ENCODE measurements at regions not wholly inside any gene's neighbourhood (a gene's known extent, or its start where the extent isn't known, plus 50 kb on each side); places are given as distances from the start of the nearest gene placed in this dataset.
"Not testable (repeated sequence)": the region's sequence is repeated elsewhere in the genome, so short reads cannot be mapped to it uniquely, and the experiment has no call there.

DNA sequence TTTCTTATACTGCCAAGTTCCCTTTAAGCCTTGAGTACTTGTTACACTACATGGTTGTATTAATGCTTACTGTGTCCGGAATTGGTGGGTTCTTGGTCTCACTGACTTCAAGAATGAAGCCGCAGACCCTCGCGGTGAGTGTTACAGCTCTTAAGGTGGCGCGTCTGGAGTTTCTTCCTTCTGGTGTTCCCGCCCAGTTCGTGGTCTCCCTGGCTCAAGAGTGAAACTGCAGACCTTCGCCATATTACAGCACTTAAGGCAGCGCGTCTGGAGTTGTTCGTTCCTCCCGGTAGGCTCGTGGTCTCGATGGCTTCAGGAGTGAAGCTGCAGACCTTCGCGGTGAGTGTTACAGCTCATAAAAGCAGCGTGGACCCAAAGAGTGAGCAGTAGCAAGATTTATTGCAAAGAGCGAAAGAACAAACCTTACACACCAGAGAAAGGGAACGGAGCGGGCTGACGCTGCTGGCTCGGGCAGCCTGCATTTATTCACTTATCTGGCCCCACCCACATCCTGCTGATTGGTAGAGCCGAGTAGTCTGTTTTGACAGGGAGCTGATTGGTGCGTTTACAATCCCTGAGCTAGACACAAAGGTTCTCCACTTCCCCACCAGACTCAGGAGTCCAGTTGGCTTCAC, 1171.3 kb upstream of the B3GALT2 start:
- DNase-seq, result not testable (repeated sequence)

DNA sequence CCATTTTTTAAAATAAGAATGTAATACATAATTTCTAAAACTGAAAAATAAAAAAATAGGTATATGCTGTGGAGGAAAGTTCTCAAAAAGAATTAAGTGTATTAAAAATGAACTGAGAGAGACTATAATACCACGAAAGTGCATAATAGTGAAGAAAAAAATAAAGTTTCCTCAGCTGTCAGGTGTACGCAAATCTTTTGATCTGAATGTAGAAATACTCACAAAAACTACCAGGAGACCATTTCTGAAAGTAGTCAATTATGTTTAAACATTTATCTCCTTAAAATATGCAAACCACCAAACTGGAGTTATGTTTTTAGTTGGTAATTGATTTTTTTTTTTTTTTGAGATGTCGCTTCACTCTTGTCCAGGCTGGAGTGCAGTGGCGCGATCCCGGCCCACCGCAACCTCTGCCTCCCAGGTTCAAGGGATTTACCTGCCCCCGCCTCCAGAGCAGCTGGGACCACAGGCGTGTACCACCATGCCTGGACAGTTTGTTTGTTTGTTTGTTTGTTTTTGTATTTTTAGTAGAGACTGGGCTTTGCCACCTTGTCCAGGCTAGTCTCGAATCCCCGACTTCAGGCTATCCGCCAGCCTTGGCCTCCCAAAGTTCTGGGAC, 1169.2 kb upstream of the B3GALT2 start:
- no peak for DNase-seq

- no peak for DNase-seq
These were observed 1166.7 kb upstream of the B3GALT2 start for GRCh38 chr1:194353121-194353520.

GRCh38 chr1:194347200-194347599, 1160.8 kb upstream of the B3GALT2 start:
- DNase-seq, result peak; percentile 46

DNA sequence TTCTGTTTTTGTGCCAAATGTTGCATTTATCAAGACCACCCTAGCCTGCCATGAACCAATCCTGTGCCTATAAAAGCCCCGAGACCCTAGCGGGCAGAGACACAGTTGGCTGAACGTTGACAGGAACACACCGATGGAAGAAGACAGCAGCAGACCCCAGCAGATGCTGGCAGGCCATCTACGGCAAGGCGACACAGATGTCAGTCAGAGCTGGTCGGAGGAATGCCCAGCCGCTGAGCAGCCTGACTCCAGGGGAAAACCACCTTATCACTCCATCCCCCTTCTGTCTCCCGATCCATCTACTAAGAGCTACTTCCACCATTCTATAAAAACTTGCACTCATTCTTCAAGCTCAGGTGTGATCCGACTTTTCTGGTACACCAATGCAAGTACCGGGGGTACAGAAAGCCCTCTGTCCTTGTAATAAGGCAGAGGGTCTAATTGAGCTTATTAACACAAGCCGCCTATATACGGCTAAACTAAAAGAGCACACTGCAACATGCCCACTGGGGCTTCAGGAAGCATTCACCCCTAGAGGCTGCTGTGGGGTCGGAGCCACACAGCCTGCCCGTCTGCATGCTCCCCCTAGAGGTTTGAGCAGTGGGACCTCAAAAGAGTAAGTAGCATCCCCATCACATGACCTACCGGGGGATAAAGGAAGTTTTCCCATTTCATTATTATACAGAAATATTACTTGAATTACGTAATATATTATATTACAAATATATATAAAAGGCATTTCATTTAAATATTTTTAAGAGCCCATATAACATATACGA, 1156.3 kb upstream of the B3GALT2 start:
- DNase-seq, result no peak

GRCh38 chr1:194341587-194341986, 1155.2 kb upstream of the B3GALT2 start:
- DNase-seq, result no peak

DNA sequence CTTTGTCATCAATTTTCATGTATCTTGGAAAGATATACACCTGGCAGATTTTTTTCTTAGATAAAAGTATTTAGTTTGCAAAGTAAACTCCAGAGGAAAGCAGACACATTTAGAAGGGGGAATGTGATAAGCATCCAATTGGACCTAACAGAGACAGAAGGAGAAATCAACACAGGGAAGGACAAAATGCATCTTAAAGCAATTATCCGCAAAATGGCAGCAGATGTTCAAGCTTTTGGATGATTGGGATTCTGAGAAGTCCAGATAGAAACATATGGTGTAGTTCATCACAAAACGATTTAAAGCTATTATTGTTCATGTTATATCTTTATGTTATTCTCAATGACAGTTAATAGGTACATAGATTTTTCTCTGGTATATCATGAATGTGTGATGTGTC, 1153.1 kb upstream of the B3GALT2 start:
- no peak for DNase-seq

DNA sequence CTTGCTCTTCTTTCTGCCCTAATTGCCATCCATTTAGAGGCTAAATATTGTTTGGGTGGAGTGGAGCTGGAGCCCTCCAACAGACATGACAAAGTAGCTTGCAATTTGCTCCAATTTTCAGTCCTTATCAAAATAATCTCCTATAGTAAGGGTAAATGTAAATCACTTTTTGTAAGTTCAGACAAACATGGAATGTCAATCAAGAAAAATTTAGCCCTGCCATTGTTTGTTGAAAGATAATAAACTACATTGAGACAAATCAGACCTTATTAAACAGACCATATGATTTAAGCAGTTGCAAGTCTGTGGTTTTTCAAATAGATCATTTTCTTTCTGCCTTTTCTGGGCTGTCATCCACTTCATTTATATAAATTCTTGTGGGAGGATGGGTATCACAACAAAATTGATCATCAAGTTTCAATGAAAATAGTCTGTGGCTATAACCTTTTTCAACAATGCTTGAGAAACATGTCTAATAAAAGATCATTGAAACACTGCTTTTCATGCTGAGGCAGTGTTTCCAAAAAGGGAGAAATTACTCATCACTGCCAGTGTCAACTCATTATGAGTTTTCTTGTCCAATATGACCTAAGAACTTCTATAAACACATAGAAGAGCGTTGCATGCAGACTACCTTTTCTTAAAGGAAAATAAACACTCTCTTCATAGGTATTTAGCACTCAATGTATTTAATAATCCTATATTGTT, 1152.0 kb upstream of the B3GALT2 start:
- DNase-seq, result peak; percentile 22

- DNase-seq, result no peak
These were observed 1146.8 kb upstream of the B3GALT2 start for GRCh38 chr1:194333240-194333639.

DNA sequence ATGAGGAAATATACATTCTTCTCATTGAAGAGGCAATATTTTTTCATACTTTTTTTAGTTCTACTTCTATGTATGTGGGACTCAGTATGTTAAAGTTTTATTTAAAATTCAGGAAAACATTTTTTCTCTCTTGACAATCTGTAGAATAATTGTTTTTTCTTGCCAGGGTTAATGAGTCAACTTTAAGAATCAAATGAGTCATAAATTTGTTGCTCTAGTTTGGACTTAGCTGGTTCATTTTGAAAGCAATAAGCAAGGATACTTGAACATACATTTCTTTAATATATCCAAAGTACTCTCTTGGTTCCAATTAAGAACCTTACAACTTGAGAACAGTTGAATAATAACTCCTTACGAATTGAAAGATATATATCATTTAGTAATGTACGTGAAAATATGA, 1145.3 kb upstream of the B3GALT2 start:
- peak; percentile 14 for DNase-seq

DNA sequence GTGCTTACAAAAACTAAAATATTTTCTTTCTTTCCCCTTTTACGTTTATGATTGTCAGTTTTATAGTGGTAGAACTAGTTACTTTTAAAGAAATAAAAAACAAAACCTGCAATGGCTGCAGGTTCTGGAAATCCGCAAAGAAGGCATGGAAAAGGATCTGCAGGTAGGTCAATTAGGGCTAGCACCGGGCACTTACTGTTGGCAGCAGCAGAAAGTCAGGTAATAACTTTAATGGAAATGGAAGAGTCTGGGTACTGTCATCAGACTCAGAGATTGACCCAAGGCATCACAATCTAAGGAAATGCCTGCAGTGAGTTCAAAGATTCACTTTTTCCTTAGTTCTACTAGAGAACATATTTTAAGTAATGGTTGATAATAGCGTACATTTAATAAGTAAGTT, 1136.3 kb upstream of the B3GALT2 start:
- no peak for DNase-seq

GRCh38 chr1:194318790-194319280, 1132.4 kb upstream of the B3GALT2 start:
- DNase-seq, result no peak

- no peak for DNase-seq
These were observed 1123.3 kb upstream of the B3GALT2 start for GRCh38 chr1:194309697-194310096.

GRCh38 chr1:194309269-194309668, 1122.9 kb upstream of the B3GALT2 start:
- DNase-seq, result no peak

DNA sequence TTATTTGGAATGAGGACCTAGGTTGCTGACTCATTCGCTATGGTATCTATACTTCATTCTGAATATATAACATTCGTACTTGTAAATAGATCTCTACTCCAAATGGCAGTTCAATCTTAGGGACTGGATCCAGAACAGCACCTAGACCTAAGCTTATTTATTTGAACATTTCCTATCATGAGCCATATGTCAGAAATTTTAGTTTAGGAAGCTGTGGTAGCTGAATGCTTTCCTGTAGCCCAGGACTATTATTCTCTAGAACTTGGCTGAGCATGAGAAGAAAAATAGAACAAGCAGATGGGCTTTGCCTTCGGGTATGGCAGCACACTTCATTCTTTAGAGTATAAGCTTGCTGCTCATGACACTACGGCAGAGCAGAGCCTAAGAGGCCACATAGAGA, 1114.4 kb upstream of the B3GALT2 start:
- DNase-seq, result no peak

- DNase-seq, result no peak
These were observed 1113.9 kb upstream of the B3GALT2 start for GRCh38 chr1:194300340-194300739.

GRCh38 chr1:194298007-194298598, 1111.7 kb upstream of the B3GALT2 start:
- DNase-seq, result peak; percentile 20

DNA sequence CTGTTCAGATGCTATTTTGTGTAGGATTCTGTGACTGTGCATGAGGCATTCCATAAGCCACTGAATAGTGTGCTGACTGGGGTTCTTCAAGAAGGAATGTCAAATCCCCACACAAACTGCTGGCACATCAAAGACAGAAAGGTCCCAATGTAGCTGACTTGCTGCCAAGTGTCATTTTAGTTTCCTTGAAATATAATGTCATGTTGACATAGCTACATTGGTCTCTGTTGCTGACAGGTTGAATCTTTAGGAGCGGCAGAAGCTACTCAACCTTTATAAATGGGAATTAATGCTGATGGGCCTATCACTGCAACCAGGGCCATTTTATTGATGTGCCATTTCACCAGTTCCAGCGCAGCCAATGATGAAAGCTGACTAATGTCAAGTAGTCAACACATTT, 1110.7 kb upstream of the B3GALT2 start:
- no peak for DNase-seq

DNA sequence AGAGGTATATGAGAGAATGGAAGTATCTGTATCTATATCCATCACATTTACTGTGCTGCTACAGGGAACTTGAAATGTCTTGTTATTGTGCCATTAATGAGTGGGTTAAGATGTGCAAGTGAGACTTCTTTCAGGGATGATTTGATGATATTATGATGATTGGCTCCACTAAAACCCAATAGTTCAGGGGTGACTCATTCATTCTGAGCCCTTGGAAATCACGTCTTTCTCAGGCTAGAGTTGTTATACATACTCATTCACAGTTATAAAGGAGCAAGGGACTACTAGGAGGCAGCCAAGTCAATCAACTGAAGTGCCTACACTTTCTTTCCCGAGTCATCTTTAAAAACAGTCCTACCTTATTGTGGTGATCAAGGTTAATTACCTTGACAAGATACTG, 1109.8 kb upstream of the B3GALT2 start:
- DNase-seq, result peak; percentile 38

- no peak for DNase-seq
These were observed 1109.3 kb upstream of the B3GALT2 start for GRCh38 chr1:194295685-194296084.

DNA sequence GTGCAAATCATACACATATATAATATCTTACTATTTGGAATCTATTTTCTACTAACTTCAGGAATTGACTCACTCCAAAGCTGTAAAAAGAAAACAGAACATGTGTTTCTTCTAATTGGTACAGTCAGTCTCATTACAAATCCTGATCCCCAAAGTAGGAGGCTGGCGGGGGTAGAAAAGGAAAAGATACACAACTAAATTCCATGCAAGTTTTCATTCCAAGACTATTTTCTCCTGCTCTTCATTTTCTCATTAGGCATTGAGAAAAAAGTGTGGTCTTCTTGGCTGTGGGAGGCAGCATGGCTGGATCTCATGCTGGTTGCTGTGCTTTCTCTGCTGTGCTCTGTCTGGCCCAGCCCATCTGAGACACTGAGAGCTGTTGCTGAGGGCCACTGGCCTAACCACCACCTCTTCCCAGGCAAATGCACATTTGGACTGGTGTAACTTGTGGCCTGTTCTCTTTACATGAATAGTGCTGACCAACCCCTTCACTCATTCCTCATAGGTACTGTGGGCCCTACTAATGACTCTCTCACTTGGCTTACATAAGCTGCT, 1107.5 kb upstream of the B3GALT2 start:
- DNase-seq, result peak; percentile 56

GRCh38 chr1:194292966-194293365, 1106.6 kb upstream of the B3GALT2 start:
- DNase-seq, result no peak
